ENCODE measurements at regions not wholly inside any gene's neighbourhood (a gene's known extent, or its start where the extent isn't known, plus 50 kb on each side); places are given as distances from the start of the nearest gene placed in this dataset.
A peak's percentile ranks its signal among the peaks of the same experiment; 100 is the strongest.
"Not testable (repeated sequence)": the region's sequence is repeated elsewhere in the genome, so short reads cannot be mapped to it uniquely, and the experiment has no call there.

DNA sequence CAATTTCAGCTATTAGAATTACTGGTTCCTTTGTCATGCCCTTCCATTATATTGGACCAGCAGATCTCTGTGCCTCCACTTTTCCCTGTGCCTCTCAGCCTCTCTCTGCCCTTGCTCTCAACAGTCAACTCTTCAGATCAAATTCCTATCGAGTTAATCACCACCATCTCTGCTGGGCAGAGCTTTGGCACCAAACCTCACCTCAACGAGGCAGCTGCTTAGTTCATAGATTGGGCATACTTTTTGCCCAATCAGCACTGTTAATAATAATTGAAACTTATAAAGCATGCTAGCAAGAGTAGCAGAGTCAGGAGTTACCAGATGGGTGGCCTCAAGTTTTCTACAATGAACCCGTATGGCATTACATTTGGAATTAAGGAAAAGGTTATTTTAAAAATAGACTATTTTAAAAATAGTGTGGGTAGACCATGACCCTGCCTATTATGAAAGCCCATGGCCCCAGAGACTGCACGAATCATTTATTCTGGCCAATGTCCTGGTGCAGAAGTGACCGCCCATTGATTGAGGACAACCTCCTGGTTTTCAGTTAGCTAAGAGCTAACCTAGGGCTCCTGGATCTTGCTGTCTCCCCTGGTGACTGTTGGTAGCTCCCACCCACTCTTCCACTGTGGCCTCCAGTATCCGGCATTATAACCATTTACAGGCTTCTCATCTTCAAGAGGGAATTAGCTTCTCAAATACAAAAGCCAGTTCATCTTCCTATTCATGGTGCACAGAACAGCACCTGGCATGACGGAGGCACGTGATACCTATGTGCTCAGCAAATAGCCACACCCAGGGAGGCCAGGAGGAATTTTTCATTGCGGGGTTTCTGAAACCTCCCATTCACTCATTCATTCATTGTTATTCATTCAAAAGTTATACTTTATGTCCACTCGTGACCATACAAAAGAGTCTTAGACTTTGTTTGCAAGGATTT is 265.4 kb downstream of the INHBA start:
- peak; percentile 57 for DNase-seq (ENCODE audit: low read depth)

DNA sequence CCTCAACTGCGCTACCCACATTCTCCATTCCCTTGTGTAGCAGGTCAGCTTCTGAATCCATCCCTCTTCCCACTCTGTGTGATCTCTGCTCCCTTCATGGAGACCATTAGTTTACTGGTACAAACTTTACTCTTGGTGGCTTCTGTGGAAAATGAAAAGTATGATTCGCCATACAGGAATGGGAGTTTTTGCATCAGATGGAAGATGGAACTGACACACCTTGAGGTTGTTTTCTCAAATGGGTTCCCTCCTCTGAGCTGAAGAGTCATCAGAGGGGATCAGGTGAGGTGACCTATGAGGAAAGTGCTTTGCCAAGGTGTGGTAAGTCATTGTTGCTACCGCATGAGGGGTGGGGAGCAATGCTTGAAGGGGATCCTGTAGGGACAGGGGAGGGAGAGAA is 266.8 kb downstream of the INHBA start:
- DNase-seq (ENCODE audit: low read depth), result no peak

DNA sequence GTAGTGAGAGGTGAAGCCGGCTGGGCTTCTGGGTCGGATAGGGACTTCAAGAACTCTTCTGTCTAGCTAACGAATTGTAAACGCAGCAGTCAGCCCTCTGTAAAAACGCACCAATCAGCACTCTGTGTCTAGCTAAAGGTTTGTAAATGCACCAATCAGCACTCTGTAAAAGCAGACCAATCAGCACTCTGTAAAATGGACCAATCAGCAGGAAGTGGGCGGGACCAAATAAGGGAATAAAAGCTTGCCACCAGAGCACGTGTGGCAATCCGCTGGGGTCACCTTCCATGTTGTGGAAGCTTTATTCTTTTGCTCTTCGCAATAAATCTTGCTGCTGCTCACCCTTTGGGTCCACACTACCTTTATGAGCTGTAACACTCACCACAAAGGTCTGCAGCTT is 267.9 kb downstream of the INHBA start:
- DNase-seq (ENCODE audit: low read depth), result not testable (repeated sequence)

DNA sequence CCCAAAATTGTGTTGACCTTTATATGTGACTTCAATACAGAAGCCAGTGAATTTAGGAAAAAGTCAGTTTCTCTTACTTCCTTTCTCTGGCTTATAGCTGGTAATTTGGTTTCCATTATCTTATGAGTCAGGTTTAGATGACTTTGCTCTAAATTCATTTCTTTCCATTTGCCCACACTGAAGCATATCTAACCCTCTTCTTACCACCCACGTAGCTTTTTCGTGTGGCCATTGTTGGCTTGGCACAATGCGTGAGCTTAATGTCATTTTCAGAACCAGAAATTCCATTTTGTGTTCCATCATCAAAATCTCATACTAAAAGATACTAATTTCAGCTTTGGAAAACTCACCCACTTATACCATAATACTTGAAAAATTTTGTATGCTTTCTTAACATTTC is 271.2 kb downstream of the INHBA start:
- no peak for DNase-seq (ENCODE audit: low read depth)

DNA sequence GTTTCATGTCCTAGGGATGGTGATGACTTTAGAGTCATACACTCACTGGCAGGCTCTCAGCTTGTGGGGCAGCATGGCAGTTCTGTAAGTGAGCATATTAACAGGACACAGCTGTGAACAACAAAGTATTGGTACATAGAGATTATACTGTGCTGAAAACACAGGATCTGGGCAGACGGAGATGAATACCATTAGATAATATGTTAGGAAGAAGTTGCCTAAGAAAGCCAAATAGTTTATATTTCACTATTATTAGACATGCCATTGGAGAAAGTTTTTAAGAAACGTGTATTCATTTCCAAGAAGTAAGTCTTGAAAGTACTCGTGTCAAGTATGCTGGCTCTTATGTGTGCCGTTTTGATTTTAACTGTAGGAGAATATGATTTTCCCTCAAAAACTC is 274.5 kb downstream of the INHBA start:
- no peak for DNase-seq (ENCODE audit: low read depth)

DNA sequence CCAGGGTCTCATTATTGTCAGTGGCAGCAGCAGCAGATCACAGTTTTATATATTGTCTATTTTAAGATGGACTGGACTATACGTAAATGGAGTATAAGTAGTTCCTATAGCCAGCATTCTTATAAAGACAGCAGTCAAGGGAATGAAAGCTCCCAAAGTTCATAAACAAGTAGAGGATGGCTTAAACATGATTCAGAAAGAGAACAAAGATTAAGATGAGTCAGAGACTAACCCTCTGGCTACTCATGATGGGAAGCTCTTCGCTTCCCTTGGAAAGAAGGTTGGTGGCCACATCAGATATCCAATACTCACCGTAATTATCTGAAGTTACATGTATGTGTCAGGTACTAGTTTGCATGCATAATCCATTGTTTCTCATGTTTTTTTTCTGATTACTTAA is 277.0 kb downstream of the INHBA start:
- DNase-seq (ENCODE audit: low read depth), result peak; percentile 87

DNA sequence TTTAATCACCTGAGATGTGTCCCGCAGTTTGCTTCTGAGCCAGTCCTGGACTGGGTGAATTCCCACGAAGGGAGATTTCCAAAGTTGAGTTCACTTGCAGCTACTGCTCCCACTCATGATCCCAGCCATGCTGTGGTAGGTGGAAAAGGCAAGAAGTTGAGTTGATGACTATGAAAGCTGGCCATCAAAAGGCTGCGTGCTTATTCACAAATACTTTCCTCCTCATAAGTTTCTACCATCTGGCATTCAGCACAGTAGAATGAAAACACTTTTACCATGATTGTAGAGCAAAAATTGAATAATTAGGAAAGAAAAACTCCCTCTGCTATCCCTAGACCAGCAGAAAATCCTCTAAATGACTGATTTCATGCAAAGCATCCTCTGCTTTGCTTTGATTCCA is 281.8 kb downstream of the INHBA start:
- DNase-seq (ENCODE audit: low read depth), result no peak

DNA sequence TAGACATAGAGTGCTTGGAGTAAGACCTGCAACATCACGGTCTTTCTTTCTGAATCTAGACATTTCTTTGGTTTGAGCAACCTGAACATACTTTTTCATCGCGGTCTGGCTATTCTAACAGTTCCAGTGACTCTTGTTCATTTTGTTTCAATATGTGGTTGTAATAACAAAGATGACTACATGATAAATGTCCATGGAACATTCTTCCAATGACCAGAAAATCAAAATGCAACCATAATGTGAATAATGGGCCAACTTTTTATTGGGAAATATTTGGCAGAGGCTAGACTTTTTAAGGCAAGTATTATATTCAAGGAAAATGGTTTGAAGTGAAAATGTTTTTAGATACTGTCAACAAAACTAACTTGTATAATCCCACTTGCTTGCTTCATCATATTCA is 282.5 kb downstream of the INHBA start:
- DNase-seq (ENCODE audit: low read depth), result no peak

DNA sequence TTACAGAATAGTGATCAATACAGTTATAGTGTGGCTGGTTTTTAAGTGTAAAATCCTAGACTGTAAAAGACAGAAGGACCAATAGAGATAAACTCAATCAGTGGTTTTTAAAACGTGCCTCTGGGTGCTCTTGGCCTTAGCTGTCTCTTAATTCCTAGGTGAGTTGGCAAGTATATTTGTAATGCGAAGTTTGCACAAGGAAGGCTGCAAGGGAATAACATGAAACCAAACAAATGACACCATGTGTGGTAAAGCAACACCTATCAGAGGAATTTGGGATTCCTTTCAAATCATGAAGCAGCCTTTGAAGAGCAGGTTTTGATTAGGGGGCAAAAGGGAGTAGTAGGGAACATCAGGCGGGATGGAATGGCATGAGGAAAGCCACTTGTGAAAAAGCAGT is 284.6 kb downstream of the INHBA start:
- DNase-seq (ENCODE audit: low read depth), result no peak

DNA sequence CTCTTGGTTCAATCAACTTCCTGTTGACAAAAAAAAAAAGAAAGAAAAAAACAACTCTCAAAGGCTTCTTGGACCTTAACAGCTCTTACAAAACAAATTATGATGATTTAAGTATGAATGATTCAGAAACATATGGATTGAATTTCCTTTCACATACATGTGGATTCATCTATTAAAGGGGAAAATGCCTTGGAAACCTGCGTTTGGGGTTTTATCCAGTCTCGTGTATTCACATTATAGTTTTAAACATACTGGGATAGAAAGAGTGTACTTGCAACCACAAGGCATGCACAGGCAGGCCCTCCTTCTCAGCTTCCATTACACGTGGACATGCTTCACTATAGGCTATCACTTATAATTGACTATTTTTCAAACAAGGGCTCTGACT is 286.7 kb downstream of the INHBA start:
- DNase-seq (ENCODE audit: low read depth), result no peak

DNA sequence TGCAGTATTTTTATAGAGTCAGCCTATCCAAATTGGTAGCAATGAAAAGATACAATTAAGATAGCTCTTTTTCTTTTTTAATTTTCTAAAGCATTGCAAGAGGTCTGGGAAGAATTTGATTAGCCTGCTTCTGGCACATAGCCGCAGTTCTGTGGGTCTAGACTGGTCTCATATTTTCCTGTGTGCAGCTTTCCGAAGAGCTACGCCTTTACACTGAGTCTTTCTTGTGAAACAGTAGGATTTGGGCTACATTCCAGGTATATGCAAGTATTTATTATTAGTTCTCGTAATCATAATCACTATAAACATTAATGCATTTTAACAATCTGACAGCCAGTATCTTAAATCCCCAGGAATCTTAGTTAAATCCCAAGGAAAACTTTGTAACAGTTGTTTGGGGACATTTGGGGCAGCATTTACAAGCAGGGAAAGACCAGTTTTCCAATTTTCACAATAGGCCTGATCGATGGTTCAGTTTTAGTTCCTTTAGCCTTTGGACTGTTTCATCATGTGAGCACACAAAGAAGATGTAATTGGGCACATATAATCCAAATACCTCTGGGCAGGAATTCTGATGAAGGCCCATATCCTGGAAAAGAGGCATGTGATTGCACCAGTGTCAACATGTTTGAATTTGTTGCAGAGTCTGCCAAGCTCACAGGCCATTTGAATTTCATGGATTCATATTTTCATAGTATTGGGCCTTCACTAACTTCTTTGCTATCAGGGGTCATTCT is 287.3 kb downstream of the INHBA start:
- no peak for DNase-seq (ENCODE audit: low read depth)

DNA sequence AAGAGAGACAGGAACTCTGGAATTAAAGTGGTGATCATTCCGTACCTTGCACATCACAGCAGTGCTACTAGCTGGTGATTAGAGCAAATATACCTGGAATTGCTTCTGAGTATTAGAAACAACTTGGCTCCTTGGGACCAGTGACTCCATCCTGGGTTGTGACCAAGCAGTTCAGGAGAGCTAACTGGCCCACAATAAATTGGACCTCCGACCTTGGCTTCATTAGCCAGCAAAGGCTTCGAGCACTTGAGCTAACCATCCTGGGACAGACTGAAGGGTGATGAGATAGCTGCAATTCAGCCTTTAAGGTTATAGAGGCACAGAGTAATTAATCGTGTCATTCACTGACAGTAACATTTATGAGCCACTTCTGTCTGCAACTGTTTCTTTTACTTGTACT is 287.8 kb downstream of the INHBA start:
- no peak for DNase-seq (ENCODE audit: low read depth)

DNA sequence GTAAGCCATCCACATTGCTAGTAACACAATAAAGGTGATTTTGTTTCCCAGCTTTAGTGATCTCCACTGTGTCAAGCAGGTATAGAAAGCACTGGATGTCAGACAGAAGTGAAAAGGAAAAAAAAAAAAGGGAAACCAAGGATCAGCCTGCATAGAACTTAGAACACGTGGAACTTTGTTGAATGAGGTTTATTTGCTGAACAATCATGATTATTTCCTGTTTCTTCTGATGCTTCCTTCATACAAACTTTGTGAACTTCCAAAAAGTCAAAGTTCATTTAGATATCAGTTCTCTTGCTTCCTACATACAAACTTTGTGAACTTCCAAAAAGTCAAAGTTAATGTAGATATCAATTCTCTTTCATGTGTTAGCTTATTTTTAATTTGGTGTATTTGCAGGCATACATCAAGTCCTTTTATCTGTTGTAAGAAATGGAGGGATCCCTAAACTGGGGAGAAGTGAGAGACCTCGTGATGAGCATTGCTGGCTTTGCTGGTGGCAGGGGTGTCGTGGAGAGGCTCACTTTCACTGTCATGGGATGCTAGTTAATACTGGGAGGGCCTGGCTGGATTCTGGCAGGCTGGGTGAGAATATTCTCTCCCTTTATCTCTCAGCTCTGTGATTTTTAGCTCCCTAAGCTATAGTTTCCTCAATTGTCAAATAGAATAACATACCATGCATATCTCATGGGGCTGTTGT is 298.4 kb downstream of the INHBA start:
- DNase-seq (ENCODE audit: low read depth), result no peak

DNA sequence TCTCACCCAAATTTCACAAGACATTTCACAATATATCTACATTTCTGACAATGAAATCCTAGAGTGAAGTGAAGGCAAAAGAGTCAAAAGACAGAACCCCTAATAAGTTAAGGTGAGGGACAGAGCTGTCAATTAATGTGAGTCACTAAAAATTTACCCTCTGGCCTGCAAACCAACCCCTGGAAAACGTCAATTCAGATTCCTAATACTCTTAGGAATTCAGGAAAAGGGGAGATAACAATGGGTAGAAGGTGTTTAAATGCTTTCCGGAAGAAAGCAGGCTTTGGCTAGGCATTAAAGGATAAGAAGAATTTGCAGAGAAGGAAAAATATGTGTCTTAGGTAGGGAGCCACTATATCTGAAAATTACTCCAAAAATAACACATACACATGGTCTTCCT is 299.6 kb downstream of the INHBA start:
- peak; percentile 20 for DNase-seq (ENCODE audit: low read depth)

DNA sequence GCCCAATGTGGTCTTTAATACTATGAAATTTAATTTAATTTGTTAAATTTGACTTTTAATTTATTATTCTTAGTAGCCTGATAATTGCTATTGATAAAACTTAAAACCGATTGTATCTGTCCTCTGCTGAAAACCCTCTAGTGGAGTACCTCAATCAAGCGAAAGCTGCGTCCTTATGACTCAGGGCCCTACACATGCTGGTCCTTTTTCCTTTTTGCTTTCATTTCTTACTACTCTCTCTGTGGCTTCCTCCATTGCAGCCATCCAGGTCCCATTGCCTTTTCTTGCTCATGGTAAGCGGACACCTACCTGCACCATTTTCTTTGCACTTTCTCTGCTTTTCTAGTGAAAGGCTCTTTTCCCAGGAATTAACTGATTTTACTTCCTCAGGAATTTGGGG is 301.1 kb downstream of the INHBA start:
- DNase-seq (ENCODE audit: low read depth), result no peak

DNA sequence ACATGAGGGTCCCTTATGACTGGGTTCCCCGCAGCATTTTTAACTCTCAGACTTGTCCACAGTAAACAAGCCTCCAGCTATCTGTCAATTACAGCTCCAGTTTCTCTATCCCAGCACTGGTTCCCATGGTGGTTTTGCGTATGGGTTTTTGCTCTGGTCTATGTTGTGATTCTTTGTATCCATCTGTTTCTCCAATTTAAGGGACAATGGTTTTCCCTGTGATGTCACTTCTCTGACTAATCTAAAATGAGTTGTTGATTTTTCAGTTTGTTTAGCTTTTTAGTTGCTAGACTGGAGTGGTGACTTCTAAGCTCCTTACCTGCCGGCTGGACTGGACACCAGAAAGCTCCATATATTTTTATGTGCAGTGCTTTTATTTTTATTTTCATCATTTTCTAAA is 303.7 kb downstream of the INHBA start:
- no peak for DNase-seq (ENCODE audit: low read depth)

DNA sequence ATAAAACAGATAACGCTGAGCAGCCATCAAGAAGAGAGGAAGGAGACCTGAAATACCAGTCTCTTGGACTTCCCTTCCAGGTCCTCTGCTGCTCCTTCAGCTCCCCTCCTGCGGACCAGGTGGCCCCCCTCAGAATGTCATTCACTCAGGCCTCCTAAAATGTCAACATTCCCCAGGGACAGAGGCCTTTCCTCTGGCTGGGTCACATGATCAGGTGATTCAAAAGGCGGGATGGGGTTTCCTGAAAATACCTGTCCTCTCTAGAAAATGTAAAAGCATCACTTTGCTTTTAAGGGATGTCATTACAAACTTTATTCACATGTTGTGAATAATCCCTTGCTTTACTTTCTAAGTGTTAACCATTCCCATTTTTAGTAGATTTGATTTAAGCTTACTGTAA is 311.1 kb downstream of the INHBA start:
- no peak for DNase-seq (ENCODE audit: low read depth)

DNA sequence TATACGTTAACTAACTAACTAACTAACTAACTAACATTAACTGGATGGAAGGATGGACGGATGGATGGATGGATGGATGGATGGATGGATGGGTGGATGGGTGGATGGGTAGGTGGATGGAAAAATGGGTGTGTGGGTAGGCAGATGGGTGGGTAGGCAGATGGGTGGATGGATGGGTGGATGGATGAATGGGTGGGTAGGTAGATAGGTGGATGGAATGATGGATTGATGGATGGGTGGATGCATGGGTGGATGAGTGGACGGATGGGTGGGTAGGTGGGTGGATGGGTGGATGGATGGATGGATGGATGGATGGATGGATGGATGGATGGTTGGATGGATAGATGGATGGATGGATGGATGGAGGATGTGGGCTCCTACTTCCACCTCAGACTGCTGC is 314.0 kb downstream of the INHBA start:
- DNase-seq (ENCODE audit: low read depth), result not testable (repeated sequence)

DNA sequence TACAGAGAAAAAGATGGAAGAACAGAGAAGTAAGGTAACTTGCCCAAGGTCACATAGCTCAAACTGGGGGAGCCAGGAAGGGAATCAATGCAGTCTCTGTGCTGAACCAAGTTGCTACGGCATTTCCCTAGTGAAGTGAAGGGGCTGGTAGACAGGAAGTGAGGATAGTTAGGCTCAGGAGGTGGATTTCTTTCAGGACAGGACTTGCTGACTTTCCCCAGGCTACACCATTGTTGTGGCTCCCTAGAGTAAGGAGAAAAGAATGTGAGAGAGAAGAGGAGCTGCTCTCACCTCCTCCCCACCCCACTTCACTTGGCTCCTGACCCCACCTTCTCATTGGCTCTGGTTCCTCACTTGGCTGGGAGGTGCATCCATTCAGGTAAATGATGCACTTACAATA is 316.9 kb downstream of the INHBA start:
- DNase-seq (ENCODE audit: low read depth), result peak; percentile 50

DNA sequence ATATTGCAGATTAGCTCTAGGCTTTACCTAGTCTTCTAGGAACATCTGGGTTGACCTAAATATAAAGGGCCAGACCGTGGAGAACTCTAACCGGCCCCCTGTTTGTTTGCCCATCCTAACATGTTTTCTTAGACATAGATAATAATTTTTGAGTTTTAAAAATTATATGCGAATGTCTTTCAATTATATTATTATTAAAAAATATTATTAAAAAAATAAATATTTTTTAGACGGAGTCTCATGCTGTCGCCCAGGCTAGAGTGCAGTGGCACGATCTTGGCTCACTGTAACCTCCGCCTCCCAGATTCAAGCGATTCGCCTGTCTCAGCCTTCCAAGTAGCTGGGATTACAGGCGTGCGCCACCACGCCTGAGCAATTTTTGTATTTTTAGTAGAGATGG is 318.5 kb downstream of the INHBA start:
- DNase-seq (ENCODE audit: low read depth), result no peak

DNA sequence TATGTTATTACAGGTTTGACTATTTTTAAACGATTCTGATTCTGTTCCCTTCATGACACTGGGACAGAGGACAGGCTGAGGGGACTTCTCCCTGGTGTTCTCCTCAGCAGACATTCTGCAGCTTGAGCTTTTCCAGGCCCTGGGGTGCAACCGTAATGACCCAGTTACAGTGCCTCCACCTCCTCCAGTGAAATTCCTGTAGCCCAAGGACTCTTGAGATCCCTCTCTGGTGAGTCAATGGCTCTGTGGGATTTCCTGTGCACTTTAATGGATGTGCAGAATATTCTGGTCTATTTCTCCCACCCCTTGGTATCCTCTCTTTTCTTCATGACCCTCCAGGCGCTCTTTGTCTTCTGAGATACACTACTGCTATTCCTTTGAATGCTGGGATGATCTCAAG is 319.3 kb downstream of the INHBA start:
- no peak for DNase-seq (ENCODE audit: low read depth)

DNA sequence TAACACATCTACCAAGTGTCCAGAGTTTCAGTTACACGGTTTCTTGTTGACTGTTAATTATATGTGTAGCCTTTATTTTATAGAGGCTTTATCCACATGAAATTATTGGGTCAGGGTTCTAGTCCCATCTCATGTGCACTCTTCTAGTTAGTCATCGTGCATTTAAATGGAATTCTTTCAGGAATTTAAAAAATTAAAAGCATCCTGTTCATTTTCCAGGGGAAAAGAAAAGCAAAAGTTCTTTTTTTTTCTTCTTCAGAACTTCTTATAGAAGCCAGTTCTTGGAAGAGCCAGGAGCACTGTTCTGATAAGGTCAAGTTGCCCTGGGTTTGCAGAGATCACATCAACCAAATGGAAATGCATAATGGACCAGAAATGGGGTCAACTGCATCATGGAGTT is 324.7 kb downstream of the INHBA start:
- no peak for DNase-seq (ENCODE audit: low read depth)

All from HT1080 (cell line).